ENCODE measurements at regions not wholly inside any gene's neighbourhood (a gene's known extent, or its start where the extent isn't known, plus 50 kb on each side); places are given as distances from the start of the nearest gene placed in this dataset.

GRCh38 chr18:78686976-78687685, 292.5 kb upstream of the SALL3 start:
- no peak for TF ChIP-seq CTCF (IDR thresholded peaks at IDR 0.05; ENCODE audit: insufficient read depth, low read length)
- no peak overlapping the region for H3K4me3 ChIP-seq (ENCODE audit: low read depth, low read length)
- no peak for DNase-seq (ENCODE audit: low read depth)

GRCh38 chr18:78687736-78688135, 291.9 kb upstream of the SALL3 start:
- no peak for TF ChIP-seq CTCF (IDR thresholded peaks at IDR 0.05; ENCODE audit: insufficient read depth, low read length)
- H3K4me3 ChIP-seq (ENCODE audit: low read depth, low read length), result no peak overlapping the region
- no peak for DNase-seq (ENCODE audit: low read depth)

- no peak overlapping the region for H3K4me3 ChIP-seq (ENCODE audit: low read depth, low read length)
- TF ChIP-seq CTCF (IDR thresholded peaks at IDR 0.05; ENCODE audit: insufficient read depth, low read length), result no peak
- no peak for DNase-seq (ENCODE audit: low read depth)
These were observed 291.4 kb upstream of the SALL3 start for GRCh38 chr18:78688249-78688648.

- DNase-seq (ENCODE audit: low read depth), result no peak
These were observed 290.7 kb upstream of the SALL3 start for GRCh38 chr18:78688916-78689315.

GRCh38 chr18:78689606-78690005, 290.0 kb upstream of the SALL3 start:
- DNase-seq (ENCODE audit: low read depth), result no peak
- TF ChIP-seq CTCF (IDR thresholded peaks at IDR 0.05; ENCODE audit: insufficient read depth, low read length), result no peak
- no peak overlapping the region for H3K4me3 ChIP-seq (ENCODE audit: low read depth, low read length)

More at GRCh38 chr18:78688916-78689315, 290.7 kb upstream of the SALL3 start:
- H3K4me3 ChIP-seq (ENCODE audit: low read depth, low read length), result no peak overlapping the region
- no peak for TF ChIP-seq CTCF (IDR thresholded peaks at IDR 0.05; ENCODE audit: insufficient read depth, low read length)

GRCh38 chr18:78692105-78692504, 287.5 kb upstream of the SALL3 start:
- H3K4me3 ChIP-seq (ENCODE audit: low read depth, low read length), result no peak overlapping the region
- DNase-seq (ENCODE audit: low read depth), result no peak
- TF ChIP-seq CTCF (IDR thresholded peaks at IDR 0.05; ENCODE audit: insufficient read depth, low read length), result no peak

- H3K4me3 ChIP-seq (ENCODE audit: low read depth, low read length), result no peak overlapping the region
- no peak for DNase-seq (ENCODE audit: low read depth)
- no peak for TF ChIP-seq CTCF (IDR thresholded peaks at IDR 0.05; ENCODE audit: insufficient read depth, low read length)
These were observed 286.2 kb upstream of the SALL3 start for GRCh38 chr18:78693429-78693828.

All from fibroblast of the aortic adventitia (primary cell).